ENCODE measurements at regions not wholly inside any gene's neighbourhood (a gene's known extent, or its start where the extent isn't known, plus 50 kb on each side); places are given as distances from the start of the nearest gene placed in this dataset.
"Not testable (repeated sequence)": the region's sequence is repeated elsewhere in the genome, so short reads cannot be mapped to it uniquely, and the experiment has no call there.

GRCh38 chr14:71240866-71241520, 333.7 kb downstream of the PCNX1 start:
- no peaks in the 10 kb centered on the region for H3K9me3 ChIP-seq (ENCODE audit: control insufficient read depth, low read length)
- no peak overlapping the region for H3K9ac ChIP-seq (ENCODE audit: low read length)
- peaks cover 4% of the 10 kb centered on the region for H3K27me3 ChIP-seq (replicated peaks; ENCODE audit: control insufficient read depth, insufficient read depth, low read length)
- no peaks in the 10 kb centered on the region for H3K36me3 ChIP-seq (ENCODE audit: control insufficient read depth, insufficient read depth, low read length, severe bottlenecking)
- no peak overlapping the region for H3K4me3 ChIP-seq (ENCODE audit: low read length)
- peaks cover 25% of the 10 kb centered on the region for H3K4me1 ChIP-seq (ENCODE audit: control insufficient read depth, insufficient read depth, low read length)
- DNase-seq (ENCODE audit: low read depth): no peak

- H3K27me3 ChIP-seq (replicated peaks; ENCODE audit: control insufficient read depth, insufficient read depth, low read length): peaks cover 4% of the 10 kb centered on the region
- DNase-seq (ENCODE audit: low read depth): peak; percentile 58
- H3K9me3 ChIP-seq (ENCODE audit: control insufficient read depth, low read length): no peaks in the 10 kb centered on the region
- no peak overlapping the region for H3K4me3 ChIP-seq (ENCODE audit: low read length)
- H3K36me3 ChIP-seq (ENCODE audit: control insufficient read depth, insufficient read depth, low read length, severe bottlenecking): no peaks in the 10 kb centered on the region
- no peak overlapping the region for H3K9ac ChIP-seq (ENCODE audit: low read length)
- H3K4me1 ChIP-seq (ENCODE audit: control insufficient read depth, insufficient read depth, low read length): peaks cover 21% of the 10 kb centered on the region
Observed at GRCh38 chr14:71242237-71242748, 335.0 kb downstream of the PCNX1 start.

- Histone ChIP-seq H3K4me1 (ENCODE audit: control insufficient read depth, insufficient read depth, low read length) (peaks cover 21% of the 10 kb centered on the region), H3K9me3 (ENCODE audit: control insufficient read depth, low read length) (no peaks in the 10 kb centered on the region), H3K9ac (ENCODE audit: low read length) (no peak overlapping the region), H3K27me3 (replicated peaks; ENCODE audit: control insufficient read depth, insufficient read depth, low read length) (peaks cover 4% of the 10 kb centered on the region), H3K36me3 (ENCODE audit: control insufficient read depth, insufficient read depth, low read length, severe bottlenecking) (no peaks in the 10 kb centered on the region), H3K4me3 (ENCODE audit: low read length) (no peak overlapping the region)
- DNase-seq (ENCODE audit: low read depth): peak; percentile 90
Observed at GRCh38 chr14:71243697-71244096, 336.4 kb downstream of the PCNX1 start.

GRCh38 chr14:71244341-71244740, 337.1 kb downstream of the PCNX1 start:
- Histone ChIP-seq H3K9me3 (ENCODE audit: control insufficient read depth, low read length) (no peaks in the 10 kb centered on the region), H3K36me3 (ENCODE audit: control insufficient read depth, insufficient read depth, low read length, severe bottlenecking) (no peaks in the 10 kb centered on the region), H3K4me1 (ENCODE audit: control insufficient read depth, insufficient read depth, low read length) (peaks cover 21% of the 10 kb centered on the region), H3K4me3 (ENCODE audit: low read length) (no peak overlapping the region), H3K9ac (ENCODE audit: low read length) (no peak overlapping the region), H3K27me3 (replicated peaks; ENCODE audit: control insufficient read depth, insufficient read depth, low read length) (peaks cover 4% of the 10 kb centered on the region)
- DNase-seq (ENCODE audit: low read depth): peak; percentile 69

- Histone ChIP-seq H3K4me1 (ENCODE audit: control insufficient read depth, insufficient read depth, low read length) (peaks cover 21% of the 10 kb centered on the region), H3K4me3 (ENCODE audit: low read length) (no peak overlapping the region), H3K9me3 (ENCODE audit: control insufficient read depth, low read length) (no peaks in the 10 kb centered on the region), H3K9ac (ENCODE audit: low read length) (no peak overlapping the region), H3K36me3 (ENCODE audit: control insufficient read depth, insufficient read depth, low read length, severe bottlenecking) (no peaks in the 10 kb centered on the region), H3K27me3 (replicated peaks; ENCODE audit: control insufficient read depth, insufficient read depth, low read length) (no peaks in the 10 kb centered on the region)
- DNase-seq (ENCODE audit: low read depth): no peak
Observed at GRCh38 chr14:71245659-71246361, 338.6 kb downstream of the PCNX1 start.

GRCh38 chr14:71246539-71246938, 339.3 kb downstream of the PCNX1 start:
- Histone ChIP-seq H3K4me1 (ENCODE audit: control insufficient read depth, insufficient read depth, low read length) (peaks cover 21% of the 10 kb centered on the region), H3K36me3 (ENCODE audit: control insufficient read depth, insufficient read depth, low read length, severe bottlenecking) (no peaks in the 10 kb centered on the region), H3K4me3 (ENCODE audit: low read length) (no peak overlapping the region), H3K27me3 (replicated peaks; ENCODE audit: control insufficient read depth, insufficient read depth, low read length) (no peaks in the 10 kb centered on the region), H3K9me3 (ENCODE audit: control insufficient read depth, low read length) (no peaks in the 10 kb centered on the region), H3K9ac (ENCODE audit: low read length) (no peak overlapping the region)
- no peak for DNase-seq (ENCODE audit: low read depth)

GRCh38 chr14:71247106-71247505, 339.8 kb downstream of the PCNX1 start:
- no peaks in the 10 kb centered on the region for H3K9me3 ChIP-seq (ENCODE audit: control insufficient read depth, low read length)

GRCh38 chr14:71248194-71248593, 340.9 kb downstream of the PCNX1 start:
- Histone ChIP-seq H3K9ac (ENCODE audit: low read length) (no peak overlapping the region), H3K27me3 (replicated peaks; ENCODE audit: control insufficient read depth, insufficient read depth, low read length) (no peaks in the 10 kb centered on the region), H3K36me3 (ENCODE audit: control insufficient read depth, insufficient read depth, low read length, severe bottlenecking) (no peaks in the 10 kb centered on the region), H3K4me3 (ENCODE audit: low read length) (no peak overlapping the region), H3K4me1 (ENCODE audit: control insufficient read depth, insufficient read depth, low read length) (peaks cover 8% of the 10 kb centered on the region), H3K9me3 (ENCODE audit: control insufficient read depth, low read length) (no peaks in the 10 kb centered on the region)
- DNase-seq (ENCODE audit: low read depth): no peak

More at GRCh38 chr14:71247106-71247505, 339.8 kb downstream of the PCNX1 start:
- no peaks in the 10 kb centered on the region for H3K36me3 ChIP-seq (ENCODE audit: control insufficient read depth, insufficient read depth, low read length, severe bottlenecking)
- no peak for DNase-seq (ENCODE audit: low read depth)
- H3K4me1 ChIP-seq (ENCODE audit: control insufficient read depth, insufficient read depth, low read length): peaks cover 16% of the 10 kb centered on the region
- H3K9ac ChIP-seq (ENCODE audit: low read length): no peak overlapping the region
- H3K4me3 ChIP-seq (ENCODE audit: low read length): no peak overlapping the region
- no peaks in the 10 kb centered on the region for H3K27me3 ChIP-seq (replicated peaks; ENCODE audit: control insufficient read depth, insufficient read depth, low read length)

- no peaks in the 10 kb centered on the region for H3K9me3 ChIP-seq (ENCODE audit: control insufficient read depth, low read length)
- no peaks in the 10 kb centered on the region for H3K4me1 ChIP-seq (ENCODE audit: control insufficient read depth, insufficient read depth, low read length)
- H3K9ac ChIP-seq (ENCODE audit: low read length): no peak overlapping the region
- H3K27me3 ChIP-seq (replicated peaks; ENCODE audit: control insufficient read depth, insufficient read depth, low read length): no peaks in the 10 kb centered on the region
- no peak overlapping the region for H3K4me3 ChIP-seq (ENCODE audit: low read length)
- no peak for DNase-seq (ENCODE audit: low read depth)
- H3K36me3 ChIP-seq (ENCODE audit: control insufficient read depth, insufficient read depth, low read length, severe bottlenecking): no peaks in the 10 kb centered on the region
Observed at GRCh38 chr14:71250347-71250746, 343.1 kb downstream of the PCNX1 start.

GRCh38 chr14:71250791-71251190, 343.5 kb downstream of the PCNX1 start:
- Histone ChIP-seq H3K9me3 (ENCODE audit: control insufficient read depth, low read length) (no peaks in the 10 kb centered on the region), H3K9ac (ENCODE audit: low read length) (no peak overlapping the region), H3K4me3 (ENCODE audit: low read length) (no peak overlapping the region), H3K27me3 (replicated peaks; ENCODE audit: control insufficient read depth, insufficient read depth, low read length) (no peaks in the 10 kb centered on the region), H3K36me3 (ENCODE audit: control insufficient read depth, insufficient read depth, low read length, severe bottlenecking) (no peaks in the 10 kb centered on the region), H3K4me1 (ENCODE audit: control insufficient read depth, insufficient read depth, low read length) (no peaks in the 10 kb centered on the region)
- no peak for DNase-seq (ENCODE audit: low read depth)

GRCh38 chr14:71254091-71254719, 346.9 kb downstream of the PCNX1 start:
- H3K9ac ChIP-seq (ENCODE audit: low read length); H3K4me3 ChIP-seq (ENCODE audit: low read length); DNase-seq (ENCODE audit: low read depth); H3K27me3 ChIP-seq (replicated peaks; ENCODE audit: control insufficient read depth, insufficient read depth, low read length); H3K4me1 ChIP-seq (ENCODE audit: control insufficient read depth, insufficient read depth, low read length); H3K36me3 ChIP-seq (ENCODE audit: control insufficient read depth, insufficient read depth, low read length, severe bottlenecking): not testable (repeated sequence)
- peaks cover 26% of the 10 kb centered on the region for H3K9me3 ChIP-seq (ENCODE audit: control insufficient read depth, low read length)
